Stimulated activated naive CD4-positive, alpha-beta T cell (primary cell): ENCODE measurements at regions not wholly inside any gene's neighbourhood (a gene's known extent, or its start where the extent isn't known, plus 50 kb on each side); places are given as distances from the start of the nearest gene placed in this dataset.
A peak's percentile ranks its signal among the peaks of the same experiment; 100 is the strongest.

Source experiments
- DNase-seq, 6 experiments: peaks; one replicate each; lab custom pipeline; 2025; lab: John Stamatoyannopoulos, UW

GRCh38 chr18:75489493-75490190 is 62.1 kb upstream of the SMIM21 start:
- DNase-seq = no peak

- DNase-seq = peak in 1 of 6 experiments; percentile 8
Measured at GRCh38 chr18:75483662-75484061, 56.2 kb upstream of the SMIM21 start.

GRCh38 chr18:75482880-75483279 is 55.4 kb upstream of the SMIM21 start:
- no peak for DNase-seq

GRCh38 chr18:75480487-75480886 is 53.0 kb upstream of the SMIM21 start:
- no peak for DNase-seq

- peak in 3 of 6 experiments; percentile 9 to 54 (median 49) for DNase-seq
Measured at GRCh38 chr18:75478996-75479880, 51.7 kb upstream of the SMIM21 start.

GRCh38 chr18:75477900-75478299 is 50.4 kb upstream of the SMIM21 start:
- DNase-seq = no peak
